ENCODE measurements at regions not wholly inside any gene's neighbourhood (a gene's known extent, or its start where the extent isn't known, plus 50 kb on each side); places are given as distances from the start of the nearest gene placed in this dataset.
A peak's percentile ranks its signal among the peaks of the same experiment; 100 is the strongest.

DNA sequence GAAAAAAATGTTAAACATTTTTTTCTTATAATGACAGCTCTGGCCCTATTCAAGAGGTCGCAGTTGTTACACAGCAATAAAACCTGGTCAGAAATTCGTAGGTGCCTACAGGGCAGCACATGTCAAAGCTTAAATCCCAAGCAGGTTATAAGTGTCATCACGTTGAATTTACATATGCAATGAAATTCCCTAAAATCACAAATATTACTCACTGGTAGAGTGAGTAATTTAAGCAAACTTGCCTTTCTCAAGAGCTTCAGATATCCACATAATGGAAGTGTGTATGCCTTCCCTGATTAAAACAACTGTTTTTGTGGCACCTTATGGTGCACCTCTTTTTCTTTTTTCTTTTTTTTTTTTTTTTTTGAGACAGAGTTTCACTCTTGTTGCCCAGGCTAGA is 90.7 kb upstream of the FNDC3B start:
- H3K27me3 Mint-ChIP-seq: peaks cover 17% of the 10 kb centered on the region
- no peak overlapping the region for H3K27ac Mint-ChIP-seq
- H3K9me3 Mint-ChIP-seq: peaks cover 4% of the 10 kb centered on the region
- no peaks in the 10 kb centered on the region for H3K36me3 Mint-ChIP-seq (ENCODE audit: low read depth)
- H3K4me3 Mint-ChIP-seq: no peak overlapping the region
- no peak for ATAC-seq (replicated peaks)
- H3K4me1 Mint-ChIP-seq: no peaks in the 10 kb centered on the region

DNA sequence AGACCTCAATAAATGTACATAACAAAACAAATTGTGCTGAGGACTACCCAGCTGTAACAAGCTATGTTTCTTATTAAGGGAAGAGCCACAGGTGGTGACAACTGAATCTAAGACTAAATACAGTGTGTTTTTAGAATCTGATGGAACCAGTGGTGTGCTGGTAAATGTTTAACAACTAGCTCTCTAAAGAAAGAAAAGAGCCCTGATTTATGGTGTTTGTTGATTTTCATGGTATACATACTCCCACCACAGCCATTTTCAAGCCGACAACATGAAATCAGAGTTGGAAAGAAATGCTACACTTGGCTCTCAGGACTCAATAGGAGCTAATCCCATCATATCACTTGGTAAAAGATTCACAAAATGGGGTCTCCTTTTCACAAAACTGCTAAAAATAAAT is 89.8 kb upstream of the FNDC3B start:
- H3K27ac Mint-ChIP-seq: no peak overlapping the region
- H3K4me3 Mint-ChIP-seq: no peak overlapping the region
- no peak for ATAC-seq (replicated peaks)
- H3K9me3 Mint-ChIP-seq: peaks cover 4% of the 10 kb centered on the region
- no peaks in the 10 kb centered on the region for H3K4me1 Mint-ChIP-seq
- no peaks in the 10 kb centered on the region for H3K36me3 Mint-ChIP-seq (ENCODE audit: low read depth)
- peaks cover 22% of the 10 kb centered on the region for H3K27me3 Mint-ChIP-seq

DNA sequence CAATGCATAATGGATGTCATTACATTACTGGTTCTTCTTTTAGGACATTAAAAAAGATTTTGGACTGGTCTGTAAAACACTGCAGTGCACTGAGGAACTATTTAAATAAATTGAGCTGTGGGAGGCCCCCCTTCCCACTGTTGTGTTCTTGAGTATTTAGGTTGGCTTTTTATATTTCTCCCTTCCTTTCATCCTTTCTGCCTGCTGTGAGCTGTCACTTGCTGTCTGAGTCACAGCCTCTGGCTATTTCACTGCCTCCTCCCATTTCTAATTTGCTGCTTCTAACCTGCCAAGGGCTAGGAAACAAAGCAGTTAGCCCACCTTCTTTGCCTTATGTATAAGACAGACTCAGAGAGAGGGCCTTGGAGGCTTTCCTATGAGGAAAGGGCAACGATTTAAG is 89.0 kb upstream of the FNDC3B start:
- peak; percentile 37 for ATAC-seq (replicated peaks)
- no peak overlapping the region for H3K4me3 Mint-ChIP-seq

DNA sequence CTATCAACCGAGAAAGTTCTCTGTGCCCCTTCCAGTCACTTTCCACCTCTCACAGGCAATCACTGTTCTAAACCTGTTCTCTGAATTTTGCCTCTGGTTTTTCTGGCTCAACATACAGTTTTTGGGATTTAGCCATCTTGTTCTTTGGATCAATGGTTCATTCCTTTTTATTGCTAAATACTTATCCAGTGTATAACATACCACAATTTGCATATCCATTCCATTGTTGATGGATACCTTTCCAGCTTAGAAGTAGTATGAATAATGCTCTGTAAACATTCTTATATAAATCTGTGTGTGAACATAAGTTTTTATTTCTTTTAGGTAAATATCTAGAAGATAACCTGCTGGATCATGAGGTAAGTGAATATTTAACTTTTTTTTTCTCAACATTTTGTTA is 87.8 kb upstream of the FNDC3B start:
- Mint-ChIP-seq H3K4me3 (no peak overlapping the region), H3K27me3 (peaks cover 23% of the 10 kb centered on the region), H3K4me1 (no peaks in the 10 kb centered on the region), H3K36me3 (ENCODE audit: low read depth) (no peaks in the 10 kb centered on the region), H3K9me3 (peaks cover 4% of the 10 kb centered on the region), H3K27ac (no peak overlapping the region)
- no peak for ATAC-seq (replicated peaks)

More for the DNA sequence above, 89.0 kb upstream of the FNDC3B start:
- peaks cover 4% of the 10 kb centered on the region for H3K9me3 Mint-ChIP-seq
- H3K4me1 Mint-ChIP-seq: no peaks in the 10 kb centered on the region
- H3K36me3 Mint-ChIP-seq (ENCODE audit: low read depth): no peaks in the 10 kb centered on the region
- no peak overlapping the region for H3K27ac Mint-ChIP-seq
- H3K27me3 Mint-ChIP-seq: peaks cover 25% of the 10 kb centered on the region

DNA sequence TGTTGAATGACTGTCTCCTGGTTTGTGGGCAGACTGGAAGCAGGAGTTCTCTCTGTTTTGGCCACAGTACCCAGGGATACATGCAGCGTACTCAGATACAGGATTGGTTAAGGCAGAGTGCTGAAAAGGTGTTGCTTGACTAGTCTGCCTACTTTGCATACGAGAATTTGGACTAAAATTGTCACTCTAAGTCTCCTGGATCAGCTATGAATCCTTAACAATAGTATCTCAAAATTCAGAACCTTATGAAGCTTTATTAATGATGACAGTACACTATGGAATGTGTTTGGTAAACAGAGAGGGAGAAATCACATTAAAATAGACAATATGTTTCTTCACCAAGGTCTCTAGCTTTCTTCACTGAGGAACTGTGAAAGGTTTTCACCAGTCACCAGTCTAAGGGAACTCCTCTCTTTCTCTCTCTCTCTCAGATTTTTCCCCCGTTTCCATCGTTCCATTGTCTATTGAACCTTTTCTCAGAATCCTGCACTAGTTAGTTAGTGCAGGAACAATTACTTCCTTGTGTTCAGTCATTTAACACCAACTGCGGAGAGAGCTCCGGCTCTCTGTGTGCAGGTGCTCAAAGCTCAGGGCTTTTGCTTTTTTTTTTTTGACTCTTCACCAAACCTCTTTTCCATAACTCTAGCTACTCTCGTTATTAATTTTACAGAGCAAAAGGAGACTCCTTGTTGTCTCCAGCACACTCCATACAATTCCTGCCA is 85.9 kb upstream of the FNDC3B start:
- Mint-ChIP-seq H3K9me3 (no peaks in the 10 kb centered on the region), H3K27ac (no peak overlapping the region), H3K4me3 (no peak overlapping the region), H3K27me3 (peaks cover 23% of the 10 kb centered on the region), H3K4me1 (no peaks in the 10 kb centered on the region), H3K36me3 (ENCODE audit: low read depth) (no peaks in the 10 kb centered on the region)
- ATAC-seq (replicated peaks): no peak

DNA sequence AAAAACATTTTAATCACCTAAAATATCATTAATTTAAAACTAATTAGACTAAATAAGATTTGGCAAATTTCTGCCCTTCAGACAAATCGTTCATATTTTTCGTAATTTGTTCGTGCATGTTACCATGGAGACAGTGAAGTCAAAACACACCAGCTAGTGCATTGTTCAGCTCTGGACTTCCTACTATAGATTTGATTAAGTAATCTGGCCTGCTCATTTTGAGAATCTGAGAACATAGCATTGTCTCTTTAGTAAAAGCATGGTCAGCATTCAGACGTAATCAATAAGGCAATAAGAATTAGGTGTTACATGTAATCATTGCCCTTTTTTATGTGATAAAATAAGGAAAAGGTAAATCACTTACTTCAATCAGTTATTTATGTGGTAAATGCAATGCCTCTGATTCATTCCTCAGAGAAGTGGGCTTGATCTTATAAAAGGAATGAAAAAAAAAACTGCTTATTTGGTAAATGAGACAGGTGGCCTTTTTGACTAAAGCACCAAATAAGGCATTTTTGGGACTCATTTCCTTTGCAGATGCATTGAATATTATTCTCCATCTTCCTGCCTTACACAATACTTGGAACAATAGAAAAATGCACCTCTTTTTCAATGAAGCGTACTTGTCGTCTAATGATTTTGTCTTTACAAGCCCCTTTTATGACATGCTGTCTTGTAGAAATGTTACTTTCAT is 84.5 kb upstream of the FNDC3B start:
- no peaks in the 10 kb centered on the region for H3K9me3 Mint-ChIP-seq
- H3K36me3 Mint-ChIP-seq (ENCODE audit: low read depth): no peaks in the 10 kb centered on the region
- H3K4me3 Mint-ChIP-seq: no peak overlapping the region
- peaks cover 26% of the 10 kb centered on the region for H3K27me3 Mint-ChIP-seq
- H3K4me1 Mint-ChIP-seq: no peaks in the 10 kb centered on the region
- ATAC-seq (replicated peaks): no peak
- no peak overlapping the region for H3K27ac Mint-ChIP-seq

DNA sequence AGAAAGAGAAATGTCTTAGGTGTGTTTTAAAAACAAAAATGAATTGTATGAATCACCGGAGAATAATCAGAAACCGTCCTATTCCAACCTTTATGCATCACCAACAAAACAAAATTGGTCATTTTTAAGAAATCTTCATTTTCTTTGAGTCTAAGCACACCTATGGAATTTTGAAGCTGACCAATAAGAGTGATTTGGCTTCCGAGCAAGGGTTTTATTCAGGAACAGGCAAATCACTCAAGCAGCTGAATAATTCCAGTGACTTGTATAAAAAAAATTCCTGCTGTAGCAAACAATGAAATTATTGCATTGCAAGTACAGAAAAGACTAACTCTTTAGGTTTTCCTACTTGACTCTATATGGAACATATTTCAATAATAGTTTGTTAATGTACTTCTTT is 83.8 kb upstream of the FNDC3B start:
- peaks cover 25% of the 10 kb centered on the region for H3K27me3 Mint-ChIP-seq
- H3K9me3 Mint-ChIP-seq: no peaks in the 10 kb centered on the region
- no peak overlapping the region for H3K27ac Mint-ChIP-seq
- H3K36me3 Mint-ChIP-seq (ENCODE audit: low read depth): no peaks in the 10 kb centered on the region
- no peak for ATAC-seq (replicated peaks)
- no peak overlapping the region for H3K4me3 Mint-ChIP-seq
- H3K4me1 Mint-ChIP-seq: no peaks in the 10 kb centered on the region

DNA sequence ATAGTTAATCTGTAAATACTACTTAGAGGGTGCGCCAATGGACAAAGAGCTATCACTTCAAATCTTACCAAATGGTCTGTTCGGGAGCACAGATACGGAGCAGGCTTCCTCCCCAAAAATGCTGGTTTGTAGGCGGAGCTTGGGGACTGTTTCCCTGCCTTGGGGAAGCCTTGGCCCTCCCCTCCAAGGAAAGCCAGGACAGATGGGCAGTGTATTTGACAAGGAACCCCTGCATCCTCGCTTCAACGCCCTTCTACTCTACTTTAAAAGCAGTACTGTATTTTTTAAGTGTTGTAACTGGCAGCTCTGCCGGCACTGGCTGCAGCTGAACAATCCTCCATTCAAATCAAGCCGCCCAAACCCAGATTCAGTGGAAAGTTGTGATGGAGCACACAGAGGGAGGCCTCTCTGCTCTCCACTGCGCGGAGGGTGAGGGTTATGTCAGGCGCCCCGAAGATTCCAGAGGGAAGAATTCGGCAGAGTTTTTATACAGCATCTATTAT is 83.1 kb upstream of the FNDC3B start:
- no peak for ATAC-seq (replicated peaks)
- Mint-ChIP-seq H3K9me3 (no peaks in the 10 kb centered on the region), H3K36me3 (ENCODE audit: low read depth) (no peaks in the 10 kb centered on the region), H3K4me3 (no peak overlapping the region), H3K27ac (no peak overlapping the region), H3K4me1 (peaks cover 4% of the 10 kb centered on the region), H3K27me3 (peaks cover 24% of the 10 kb centered on the region)

DNA sequence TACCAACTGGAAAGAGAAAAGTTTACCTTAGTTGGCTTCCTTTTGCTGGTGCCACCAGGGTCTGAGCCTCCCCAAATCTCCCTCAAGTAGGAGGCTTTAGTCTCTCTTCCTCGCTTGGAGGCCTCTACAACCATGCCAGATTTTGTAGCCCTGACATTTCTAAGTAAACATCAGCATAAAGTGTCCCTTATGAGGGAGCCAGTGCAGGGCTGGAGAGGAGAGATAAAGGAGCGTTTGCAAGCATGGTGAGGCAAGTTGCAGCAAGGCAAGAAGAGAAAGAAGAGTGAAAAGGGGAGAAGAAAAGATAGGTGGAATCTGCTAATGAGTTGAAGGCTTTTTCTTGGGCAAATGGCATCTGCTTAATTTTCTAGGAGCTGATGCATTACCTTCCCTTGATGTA is 82.7 kb upstream of the FNDC3B start:
- H3K27ac Mint-ChIP-seq: no peak overlapping the region
- no peak for ATAC-seq (replicated peaks)
- no peak overlapping the region for H3K4me3 Mint-ChIP-seq
- peaks cover 5% of the 10 kb centered on the region for H3K4me1 Mint-ChIP-seq
- no peaks in the 10 kb centered on the region for H3K9me3 Mint-ChIP-seq
- no peaks in the 10 kb centered on the region for H3K36me3 Mint-ChIP-seq (ENCODE audit: low read depth)
- peaks cover 24% of the 10 kb centered on the region for H3K27me3 Mint-ChIP-seq

DNA sequence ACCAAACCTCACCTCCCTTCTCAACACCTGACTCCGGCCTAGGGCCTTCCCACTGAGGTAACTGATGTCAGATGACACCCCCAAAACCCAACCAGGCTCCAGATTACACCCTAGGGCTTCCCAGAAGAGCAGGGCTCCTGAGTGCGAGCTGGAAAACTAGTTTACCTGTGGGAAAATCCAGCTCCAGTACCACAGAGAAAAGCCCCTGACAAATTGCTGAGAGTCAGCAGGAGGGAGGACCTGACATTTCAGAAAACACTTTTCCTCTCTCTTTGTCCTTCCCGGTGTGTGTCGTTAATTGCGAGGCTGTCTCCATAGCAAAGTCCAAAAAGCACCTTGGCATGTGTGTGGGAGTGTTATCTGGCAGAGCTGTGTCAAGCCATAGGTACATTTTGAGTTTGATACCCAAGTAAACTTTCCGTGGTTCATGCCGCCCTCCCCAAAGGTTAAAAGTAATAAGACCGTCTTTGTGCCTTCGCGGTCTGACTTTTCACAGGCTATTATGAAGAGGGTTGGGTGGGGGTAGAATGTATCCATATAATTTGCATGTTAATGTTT is 79.8 kb upstream of the FNDC3B start:
- Mint-ChIP-seq H3K36me3 (ENCODE audit: low read depth) (no peaks in the 10 kb centered on the region), H3K4me3 (peak overlapping the region; percentile 25), H3K27ac (peak overlapping the region; percentile 60), H3K9me3 (no peaks in the 10 kb centered on the region), H3K27me3 (peaks cover 16% of the 10 kb centered on the region), H3K4me1 (peaks cover 5% of the 10 kb centered on the region)
- ATAC-seq (replicated peaks): peak; percentile 17

DNA sequence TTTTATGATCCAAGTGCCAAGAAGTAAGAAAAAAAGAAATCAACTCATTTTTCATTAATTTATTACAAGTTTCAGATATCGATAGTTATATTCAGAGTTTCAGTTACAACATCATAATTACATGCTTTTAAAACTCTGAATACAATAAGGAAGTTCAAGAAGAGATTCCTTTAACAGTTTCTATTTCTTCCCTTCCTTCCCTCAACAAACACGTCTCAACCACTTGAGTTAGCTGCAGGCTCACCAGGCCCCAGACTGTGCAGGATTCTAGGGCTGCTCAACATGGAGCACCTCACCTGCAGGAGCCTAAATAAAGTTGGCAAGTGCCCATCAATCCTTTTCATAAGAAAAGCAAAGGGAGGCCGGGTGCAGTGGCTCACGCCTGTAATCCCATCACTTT is 79.2 kb upstream of the FNDC3B start:
- peaks cover 5% of the 10 kb centered on the region for H3K4me1 Mint-ChIP-seq
- H3K4me3 Mint-ChIP-seq: peak overlapping the region; percentile 25
- no peaks in the 10 kb centered on the region for H3K36me3 Mint-ChIP-seq (ENCODE audit: low read depth)
- H3K9me3 Mint-ChIP-seq: no peaks in the 10 kb centered on the region
- no peak for ATAC-seq (replicated peaks)
- peaks cover 14% of the 10 kb centered on the region for H3K27me3 Mint-ChIP-seq
- peak overlapping the region; percentile 60 for H3K27ac Mint-ChIP-seq

DNA sequence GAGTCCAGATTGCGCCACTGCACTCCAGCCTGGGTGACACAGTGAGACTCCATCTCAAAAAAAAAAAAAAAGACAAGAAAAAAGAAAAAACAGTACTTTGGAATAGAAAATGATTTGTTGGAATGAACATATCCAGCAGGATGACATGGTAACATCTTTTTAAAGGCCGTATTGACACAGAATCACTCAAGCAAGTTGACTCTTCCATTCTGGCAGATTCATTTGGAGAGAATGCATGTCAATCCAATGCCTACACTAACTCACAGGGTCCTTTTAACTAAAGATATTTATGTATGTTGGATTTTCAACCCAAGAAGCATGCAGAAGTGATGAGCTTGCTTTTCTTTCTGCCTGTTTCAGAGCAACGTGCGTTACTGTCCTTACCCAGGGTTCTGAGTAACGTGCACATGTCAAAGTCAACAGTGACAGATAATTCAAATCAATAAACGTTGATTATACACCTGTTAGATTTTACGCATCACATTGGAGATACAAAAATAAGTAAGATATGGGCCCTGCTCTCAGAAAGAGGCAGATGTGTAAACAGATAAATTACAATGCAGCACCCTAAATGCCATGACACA is 77.1 kb upstream of the FNDC3B start:
- H3K4me1 Mint-ChIP-seq: peaks cover 5% of the 10 kb centered on the region
- H3K27ac Mint-ChIP-seq: no peak overlapping the region
- H3K36me3 Mint-ChIP-seq (ENCODE audit: low read depth): no peaks in the 10 kb centered on the region
- no peak overlapping the region for H3K4me3 Mint-ChIP-seq
- no peaks in the 10 kb centered on the region for H3K9me3 Mint-ChIP-seq
- ATAC-seq (replicated peaks): no peak
- peaks cover 11% of the 10 kb centered on the region for H3K27me3 Mint-ChIP-seq

DNA sequence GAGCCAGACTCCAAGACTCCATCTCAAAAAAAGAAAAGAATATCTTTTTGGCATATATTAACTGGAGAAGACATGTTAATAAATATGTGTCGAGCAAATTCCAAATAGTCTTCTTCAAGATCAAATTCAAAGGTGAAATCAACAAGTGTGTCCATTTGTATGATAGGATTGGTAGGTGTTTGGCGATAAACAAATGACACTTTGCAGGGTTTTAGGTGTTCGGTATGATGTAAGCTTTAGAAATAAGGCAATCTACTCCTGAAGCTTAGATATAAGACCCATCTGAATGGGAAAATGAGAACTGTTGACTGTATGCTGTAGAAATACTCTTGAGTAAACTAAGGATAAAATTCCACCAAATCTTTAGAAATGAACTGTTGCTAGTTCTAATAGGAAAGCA is 75.8 kb upstream of the FNDC3B start:
- Mint-ChIP-seq H3K4me1 (peaks cover 5% of the 10 kb centered on the region), H3K9me3 (no peaks in the 10 kb centered on the region), H3K36me3 (ENCODE audit: low read depth) (no peaks in the 10 kb centered on the region), H3K4me3 (no peak overlapping the region), H3K27ac (no peak overlapping the region), H3K27me3 (peaks cover 4% of the 10 kb centered on the region)
- ATAC-seq (replicated peaks): no peak

DNA sequence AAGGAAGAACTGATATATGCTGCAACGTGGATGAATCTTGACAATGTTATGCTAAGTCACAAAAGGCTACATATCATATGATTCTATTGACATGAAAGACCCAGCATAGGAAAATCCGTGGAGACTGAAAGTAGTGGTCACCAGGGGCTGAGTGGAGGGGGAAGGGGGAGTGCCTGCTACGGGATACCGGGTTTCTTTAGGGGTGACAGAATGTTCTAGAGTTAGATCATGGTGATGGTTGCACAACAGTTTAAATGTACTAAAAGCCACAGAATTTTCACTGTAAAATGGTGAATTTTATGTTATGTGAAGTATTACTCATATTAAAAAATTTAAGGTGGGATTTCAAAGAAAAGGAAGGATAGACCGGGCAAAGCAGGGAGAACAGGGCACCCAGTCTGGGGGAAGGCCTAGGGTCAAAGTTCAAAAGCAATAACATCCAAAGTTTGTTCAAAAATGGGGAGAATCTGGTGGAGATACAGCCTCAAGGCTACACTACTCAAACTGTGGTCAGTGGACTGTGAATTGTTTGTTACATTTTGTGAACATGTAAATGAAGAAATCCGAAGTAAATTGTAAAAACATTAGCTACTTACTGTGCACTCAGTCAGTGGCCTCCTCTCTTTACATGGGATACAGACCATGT is 74.2 kb upstream of the FNDC3B start:
- peaks cover 5% of the 10 kb centered on the region for H3K4me1 Mint-ChIP-seq
- no peaks in the 10 kb centered on the region for H3K9me3 Mint-ChIP-seq
- no peak overlapping the region for H3K4me3 Mint-ChIP-seq
- H3K36me3 Mint-ChIP-seq (ENCODE audit: low read depth): no peaks in the 10 kb centered on the region
- H3K27ac Mint-ChIP-seq: no peak overlapping the region
- no peaks in the 10 kb centered on the region for H3K27me3 Mint-ChIP-seq
- ATAC-seq (replicated peaks): no peak

All from activated T-helper 17 cell treated with anti-CD3 and anti-CD28 coated beads, Interleukin-2, amount 50 U/mL, for 72 hours (primary cell).